ENCODE measurements at regions not wholly inside any gene's neighbourhood (a gene's known extent, or its start where the extent isn't known, plus 50 kb on each side); places are given as distances from the start of the nearest gene placed in this dataset.

GRCh38 chr15:70226337-70226980, 128.7 kb upstream of the TLE3 start:
- DNase-seq (ENCODE audit: low spot score) = no peak

GRCh38 chr15:70225416-70225815, 127.7 kb upstream of the TLE3 start:
- no peak for DNase-seq (ENCODE audit: low spot score)

GRCh38 chr15:70222606-70223005, 124.9 kb upstream of the TLE3 start:
- DNase-seq (ENCODE audit: low spot score) = no peak

- no peak for DNase-seq (ENCODE audit: low spot score)
Observed at GRCh38 chr15:70220490-70221096, 122.9 kb upstream of the TLE3 start.

- no peak for DNase-seq (ENCODE audit: low spot score)
Observed at GRCh38 chr15:70219966-70220365, 122.2 kb upstream of the TLE3 start.

GRCh38 chr15:70219256-70219895, 121.7 kb upstream of the TLE3 start:
- DNase-seq (ENCODE audit: low spot score) = no peak

- no peak for DNase-seq (ENCODE audit: low spot score)
Observed at GRCh38 chr15:70217226-70218160, 119.8 kb upstream of the TLE3 start.

- DNase-seq (ENCODE audit: low spot score) = no peak
Observed at GRCh38 chr15:70215951-70216350, 118.2 kb upstream of the TLE3 start.

GRCh38 chr15:70214941-70215635, 117.4 kb upstream of the TLE3 start:
- DNase-seq (ENCODE audit: low spot score) = no peak

GRCh38 chr15:70214276-70214675, 116.6 kb upstream of the TLE3 start:
- no peak for DNase-seq (ENCODE audit: low spot score)

- no peak for DNase-seq (ENCODE audit: low spot score)
Observed at GRCh38 chr15:70213794-70214193, 116.1 kb upstream of the TLE3 start.

GRCh38 chr15:70212963-70213315, 115.2 kb upstream of the TLE3 start:
- DNase-seq (ENCODE audit: low spot score) = no peak

- DNase-seq (ENCODE audit: low spot score) = no peak
Observed at GRCh38 chr15:70212286-70212962, 114.7 kb upstream of the TLE3 start.

GRCh38 chr15:70210528-70210927, 112.8 kb upstream of the TLE3 start:
- no peak for DNase-seq (ENCODE audit: low spot score)

GRCh38 chr15:70210076-70210475, 112.4 kb upstream of the TLE3 start:
- no peak for DNase-seq (ENCODE audit: low spot score)

- DNase-seq (ENCODE audit: low spot score) = no peak
Observed at GRCh38 chr15:70209499-70209898, 111.8 kb upstream of the TLE3 start.

- DNase-seq (ENCODE audit: low spot score) = no peak
Observed at GRCh38 chr15:70208332-70208731, 110.6 kb upstream of the TLE3 start.

GRCh38 chr15:70206668-70207067, 109.0 kb upstream of the TLE3 start:
- no peak for DNase-seq (ENCODE audit: low spot score)

GRCh38 chr15:70204652-70205051, 106.9 kb upstream of the TLE3 start:
- DNase-seq (ENCODE audit: low spot score) = no peak

- DNase-seq (ENCODE audit: low spot score) = no peak
Observed at GRCh38 chr15:70203981-70204560, 106.4 kb upstream of the TLE3 start.

GRCh38 chr15:70202756-70203155, 105.0 kb upstream of the TLE3 start:
- DNase-seq (ENCODE audit: low spot score) = no peak

Measured in CD4-positive, alpha-beta T cell treated with Interleukin-15 for 4 hours (primary cell).